ENCODE measurements at regions not wholly inside any gene's neighbourhood (a gene's known extent, or its start where the extent isn't known, plus 50 kb on each side); places are given as distances from the start of the nearest gene placed in this dataset.

DNA sequence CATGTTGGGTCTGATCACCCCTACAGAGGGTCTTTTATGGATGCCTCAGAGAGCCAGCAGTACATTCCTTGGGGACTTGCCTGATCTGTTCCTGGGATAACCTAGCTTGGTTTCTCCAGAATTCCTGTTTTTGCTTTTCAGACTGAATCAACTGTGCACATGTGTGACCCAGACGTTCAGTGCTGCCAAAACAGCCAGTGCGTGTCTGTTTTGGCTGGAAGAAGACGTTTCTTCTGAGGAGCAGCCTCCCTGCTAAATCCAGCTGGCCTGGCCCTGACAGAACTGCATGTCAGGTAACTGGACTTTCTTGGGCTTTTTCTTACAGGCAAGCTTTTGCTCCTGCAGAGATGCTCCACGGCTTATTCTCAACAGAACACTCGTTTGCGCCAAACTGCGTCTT, 373.3 kb upstream of the USP9Y start:
- TF ChIP-seq, protein P1, sequence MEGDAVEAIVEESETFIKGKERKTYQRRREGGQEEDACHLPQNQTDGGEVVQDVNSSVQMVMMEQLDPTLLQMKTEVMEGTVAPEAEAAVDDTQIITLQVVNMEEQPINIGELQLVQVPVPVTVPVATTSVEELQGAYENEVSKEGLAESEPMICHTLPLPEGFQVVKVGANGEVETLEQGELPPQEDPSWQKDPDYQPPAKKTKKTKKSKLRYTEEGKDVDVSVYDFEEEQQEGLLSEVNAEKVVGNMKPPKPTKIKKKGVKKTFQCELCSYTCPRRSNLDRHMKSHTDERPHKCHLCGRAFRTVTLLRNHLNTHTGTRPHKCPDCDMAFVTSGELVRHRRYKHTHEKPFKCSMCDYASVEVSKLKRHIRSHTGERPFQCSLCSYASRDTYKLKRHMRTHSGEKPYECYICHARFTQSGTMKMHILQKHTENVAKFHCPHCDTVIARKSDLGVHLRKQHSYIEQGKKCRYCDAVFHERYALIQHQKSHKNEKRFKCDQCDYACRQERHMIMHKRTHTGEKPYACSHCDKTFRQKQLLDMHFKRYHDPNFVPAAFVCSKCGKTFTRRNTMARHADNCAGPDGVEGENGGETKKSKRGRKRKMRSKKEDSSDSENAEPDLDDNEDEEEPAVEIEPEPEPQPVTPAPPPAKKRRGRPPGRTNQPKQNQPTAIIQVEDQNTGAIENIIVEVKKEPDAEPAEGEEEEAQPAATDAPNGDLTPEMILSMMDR (IDR thresholded peaks at IDR 0.05): no peak
- TF ChIP-seq POLR2AphosphoS5 (IDR thresholded peaks at IDR 0.05) (no peak), EP300 (IDR thresholded peaks at IDR 0.05) (no peak), POLR2A (IDR thresholded peaks at IDR 0.05) (no peak)
